Stimulated activated naive CD4-positive, alpha-beta T cell treated with Interleukin-2 at 50 U/mL for 16 hours (primary cell): ENCODE measurements at regions not wholly inside any gene's neighbourhood (a gene's known extent, or its start where the extent isn't known, plus 50 kb on each side); places are given as distances from the start of the nearest gene placed in this dataset.
"Not testable (repeated sequence)": the region's sequence is repeated elsewhere in the genome, so short reads cannot be mapped to it uniquely, and the experiment has no call there.

Source experiments
- DNase-seq: peaks from one replicate; lab custom pipeline; 2025; lab: John Stamatoyannopoulos, UW

- no peak for DNase-seq
Observed at GRCh38 chr3:56955492-56956111, 104.9 kb upstream of the SPATA12 start.

- no peak for DNase-seq
Observed at GRCh38 chr3:56954125-56954524, 106.3 kb upstream of the SPATA12 start.

GRCh38 chr3:56952846-56953245 is 107.6 kb upstream of the SPATA12 start:
- DNase-seq, result no peak

GRCh38 chr3:56952061-56952460 is 108.4 kb upstream of the SPATA12 start:
- no peak for DNase-seq

- no peak for DNase-seq
Observed at GRCh38 chr3:56951366-56951765, 109.1 kb upstream of the SPATA12 start.

- not testable (repeated sequence) for DNase-seq
Observed at GRCh38 chr3:56945378-56945777, 115.1 kb upstream of the SPATA12 start.

GRCh38 chr3:56942523-56942922 is 117.9 kb upstream of the SPATA12 start:
- no peak for DNase-seq

- no peak for DNase-seq
Observed at GRCh38 chr3:56940976-56941375, 119.5 kb upstream of the SPATA12 start.

- no peak for DNase-seq
Observed at GRCh38 chr3:56940321-56940720, 120.1 kb upstream of the SPATA12 start.

- DNase-seq, result no peak
Observed at GRCh38 chr3:56939834-56940233, 120.6 kb upstream of the SPATA12 start.

- DNase-seq, result no peak
Observed at GRCh38 chr3:56938530-56938929, 121.9 kb upstream of the SPATA12 start.

- no peak for DNase-seq
Observed at GRCh38 chr3:56937580-56937979, 122.9 kb upstream of the SPATA12 start.

- DNase-seq, result no peak
Observed at GRCh38 chr3:56935811-56936210, 124.7 kb upstream of the SPATA12 start.

- not testable (repeated sequence) for DNase-seq
Observed at GRCh38 chr3:56934481-56934880, 126.0 kb upstream of the SPATA12 start.

GRCh38 chr3:56933803-56934202 is 126.7 kb upstream of the SPATA12 start:
- no peak for DNase-seq

GRCh38 chr3:56932866-56933265 is 127.6 kb upstream of the SPATA12 start:
- no peak for DNase-seq

GRCh38 chr3:56931836-56932235 is 128.6 kb upstream of the SPATA12 start:
- no peak for DNase-seq

- no peak for DNase-seq
Observed at GRCh38 chr3:56930706-56931105, 129.0 kb upstream of the ARHGEF3 start.

GRCh38 chr3:56929809-56930615 is 128.3 kb upstream of the ARHGEF3 start:
- no peak for DNase-seq

GRCh38 chr3:56928379-56929068 is 126.8 kb upstream of the ARHGEF3 start:
- no peak for DNase-seq

GRCh38 chr3:56927855-56928254 is 126.1 kb upstream of the ARHGEF3 start:
- no peak for DNase-seq

GRCh38 chr3:56926947-56927282 is 125.2 kb upstream of the ARHGEF3 start:
- DNase-seq, result no peak

GRCh38 chr3:56926243-56926946 is 124.6 kb upstream of the ARHGEF3 start:
- DNase-seq, result no peak
